HG03457 (cell line): ENCODE measurements at regions not wholly inside any gene's neighbourhood (a gene's known extent, or its start where the extent isn't known, plus 50 kb on each side); places are given as distances from the start of the nearest gene placed in this dataset.

Source experiments
- ATAC-seq: cut with Tn5 transposase; IDR thresholded peaks from one replicate; pipeline ENCODE4 v1.9.1; 2021; ENCODE audit warnings: moderate number of reproducible peaks; ENCODE audit not compliant: unreplicated experiment

DNA sequence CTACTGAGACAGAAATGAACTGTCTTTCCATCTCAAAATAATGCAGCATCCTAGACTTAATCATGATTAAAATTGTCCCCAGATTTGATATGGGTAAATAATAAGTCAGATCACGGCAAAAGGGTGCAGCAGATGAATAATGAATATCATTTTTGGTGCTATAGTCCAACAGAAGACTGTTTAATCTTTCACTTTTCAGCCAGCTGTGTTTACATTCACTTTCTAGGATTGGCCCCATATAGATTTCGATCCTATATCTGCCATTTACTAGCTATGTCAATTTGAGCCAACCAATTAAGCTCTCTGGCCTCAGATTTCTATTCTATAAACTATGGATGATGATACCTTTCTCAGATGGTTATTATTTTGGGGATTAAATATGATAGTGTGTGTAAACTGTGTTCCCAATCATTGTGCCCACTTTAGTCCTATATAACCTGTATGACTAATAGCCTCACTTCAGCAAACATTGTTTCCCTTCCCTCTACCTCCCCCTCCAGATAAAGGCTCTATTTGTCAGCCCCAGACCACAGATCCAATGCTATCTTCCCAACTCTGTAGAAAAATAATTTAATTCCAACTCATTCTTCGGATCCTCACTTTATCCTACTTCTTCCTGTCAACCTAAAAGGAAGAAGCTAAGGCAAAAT is 53.6 kb upstream of the NT5E start:
- ATAC-seq: no peak

DNA sequence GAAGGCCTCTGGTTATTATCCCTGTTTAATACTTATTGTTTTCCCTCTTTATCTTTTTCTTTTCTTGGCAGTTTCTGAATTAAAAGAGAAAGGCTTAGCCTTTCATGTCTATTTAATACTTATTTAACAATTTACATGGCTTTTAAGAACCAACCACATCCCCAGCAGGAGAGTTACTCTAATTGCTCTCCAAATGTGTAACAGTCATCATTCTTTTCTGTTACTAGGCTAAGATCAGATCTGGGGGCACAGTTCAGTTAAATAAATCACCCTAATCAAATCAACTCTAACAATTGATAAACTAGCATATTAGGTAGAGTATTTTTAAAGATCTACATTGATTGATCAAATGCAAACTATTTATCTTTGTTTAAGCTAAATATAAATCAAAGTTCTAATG is 54.1 kb upstream of the NT5E start:
- no peak for ATAC-seq

DNA sequence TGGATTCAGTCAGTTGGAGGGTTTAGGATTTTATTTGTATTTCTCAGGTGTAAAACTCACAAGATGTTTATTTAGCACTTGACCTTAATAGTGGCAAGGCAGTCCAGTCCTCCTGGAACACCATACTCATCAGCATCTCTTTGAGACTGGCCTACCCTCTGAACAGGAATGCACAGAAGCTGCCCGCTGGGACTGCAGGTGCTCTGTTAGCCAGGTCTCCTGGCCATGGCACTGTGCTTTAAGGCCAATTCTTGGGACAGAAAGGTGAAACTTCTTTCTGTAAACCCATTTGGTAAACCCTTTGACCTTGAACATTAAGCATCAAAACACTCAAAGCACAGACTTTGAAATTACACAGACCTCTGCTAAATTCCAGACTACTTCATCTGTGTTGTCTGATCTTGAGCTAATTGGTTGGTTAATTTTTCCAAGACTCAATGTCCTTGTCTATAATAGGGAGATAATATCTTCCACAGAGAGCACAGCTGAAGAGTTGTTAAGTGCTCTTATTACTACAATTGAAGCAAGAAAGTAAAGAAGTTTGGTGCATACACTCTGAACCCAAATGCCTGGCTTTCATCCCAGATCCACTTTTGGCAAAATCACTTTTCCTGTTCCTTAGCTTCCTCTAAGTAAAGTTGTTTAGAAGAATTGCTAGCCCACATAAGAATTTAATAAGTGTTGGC is 54.9 kb upstream of the NT5E start:
- ATAC-seq: no peak

DNA sequence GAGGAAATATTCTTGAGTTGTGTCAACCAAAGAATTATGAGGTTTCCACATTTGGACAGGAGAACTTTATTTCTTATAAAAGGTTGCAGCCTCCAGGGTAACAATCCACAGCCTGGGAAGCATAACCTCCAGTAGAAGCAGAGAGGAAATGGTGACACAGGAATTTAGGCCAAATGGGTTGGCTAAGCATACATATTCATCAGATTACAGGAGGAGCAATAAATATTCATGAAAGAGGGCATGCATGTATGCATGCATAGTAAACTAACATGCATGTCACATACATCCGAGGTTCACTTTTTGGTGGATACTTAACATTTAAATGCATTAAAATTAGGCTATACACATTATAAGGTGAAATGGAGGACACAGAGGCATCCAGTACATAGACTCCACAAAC is 55.7 kb upstream of the NT5E start:
- no peak for ATAC-seq

DNA sequence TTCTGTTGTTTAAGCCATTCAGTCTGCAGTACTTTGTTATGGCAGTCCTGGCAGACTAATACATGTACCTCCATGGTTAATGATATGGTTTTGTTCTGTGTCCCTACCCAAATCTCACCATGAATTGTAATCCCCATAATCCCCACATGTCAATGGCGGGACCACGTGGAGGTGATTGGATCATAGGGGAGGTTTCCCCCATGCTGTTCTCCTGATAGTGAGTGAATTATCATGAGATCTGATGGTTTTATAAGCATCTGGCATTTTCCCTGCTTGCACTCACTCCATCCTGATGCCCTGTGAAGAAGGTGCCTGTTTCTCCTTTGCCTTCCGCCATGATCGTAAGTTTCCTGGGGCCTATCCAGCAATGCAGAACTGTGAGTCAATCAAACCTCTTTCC is 57.5 kb upstream of the NT5E start:
- no peak for ATAC-seq

DNA sequence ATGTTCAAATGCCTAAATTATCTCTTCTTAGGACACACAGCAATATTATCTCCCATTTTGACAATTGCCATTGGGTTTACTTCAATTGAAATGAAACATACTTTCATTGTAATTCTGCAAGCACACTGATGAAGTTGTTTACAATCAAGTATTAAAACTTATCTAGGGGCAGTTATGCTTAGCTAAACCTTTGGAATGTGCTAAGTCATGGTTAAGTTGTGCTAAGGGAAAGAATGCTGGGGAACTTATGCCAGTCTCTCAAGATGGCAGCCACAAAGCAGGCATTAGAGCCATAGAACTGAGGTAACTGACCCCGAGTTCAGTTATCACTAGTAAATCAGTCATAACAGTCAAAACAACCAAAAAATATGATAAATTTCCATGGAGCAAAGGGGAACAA is 59.1 kb upstream of the NT5E start:
- no peak for ATAC-seq

DNA sequence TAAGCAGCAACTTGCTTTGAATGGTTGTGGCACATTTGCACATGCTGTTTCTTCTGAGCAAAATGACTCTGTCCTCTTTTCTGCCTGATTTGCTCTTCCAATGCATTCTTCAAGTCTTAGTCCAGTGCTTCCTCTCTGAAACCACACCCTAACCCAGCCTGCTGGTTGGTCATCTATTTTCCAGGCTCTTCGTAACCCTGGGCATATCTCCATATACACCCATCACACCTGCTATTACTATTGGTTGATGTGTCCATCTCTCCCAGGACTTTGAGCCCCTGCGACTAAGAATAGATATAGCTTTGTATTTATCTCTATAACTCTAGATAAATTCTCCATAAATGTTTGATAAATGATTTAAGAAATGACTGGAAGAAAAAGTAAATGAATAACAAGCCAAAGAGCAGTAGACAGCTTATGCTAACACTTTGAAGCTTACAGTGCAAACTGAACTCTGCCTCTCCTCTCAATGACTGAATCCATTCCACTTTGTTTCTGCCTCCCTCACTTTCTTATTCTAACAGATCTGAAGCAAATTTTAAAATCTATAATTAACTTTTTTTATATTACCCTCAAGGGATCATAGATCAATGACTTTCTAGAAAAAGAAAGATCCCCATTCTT is 59.7 kb upstream of the NT5E start:
- ATAC-seq: no peak

DNA sequence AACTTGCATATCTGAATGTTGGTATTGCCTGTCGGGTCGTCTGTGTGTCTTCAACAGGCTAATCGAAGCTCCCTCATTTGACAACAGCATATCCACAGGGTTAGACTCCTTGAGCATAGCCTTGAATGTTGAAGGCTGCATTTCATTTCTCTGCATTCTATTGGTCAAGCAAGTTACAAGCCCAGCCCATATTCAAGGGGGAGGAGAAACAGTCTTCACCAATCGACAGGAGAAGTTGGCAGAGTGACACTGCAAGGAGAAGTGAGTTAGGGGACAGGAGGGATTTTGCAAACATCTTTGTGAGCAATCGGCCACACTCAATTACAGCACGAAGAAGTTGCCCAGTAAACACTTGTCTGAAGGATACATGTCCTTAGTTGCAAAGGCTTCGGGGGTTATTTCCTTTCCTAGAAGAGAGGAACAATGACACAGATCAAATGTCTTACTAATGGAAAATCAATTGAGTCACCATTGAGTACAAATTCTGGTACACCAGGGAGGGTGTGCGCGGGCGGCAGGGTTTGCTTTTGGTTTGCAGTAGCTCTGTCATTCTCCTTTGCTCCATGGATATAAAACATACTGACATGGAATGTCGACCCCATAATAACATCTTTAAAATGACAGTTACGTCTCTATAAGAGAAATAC is 60.6 kb upstream of the NT5E start:
- ATAC-seq: no peak

DNA sequence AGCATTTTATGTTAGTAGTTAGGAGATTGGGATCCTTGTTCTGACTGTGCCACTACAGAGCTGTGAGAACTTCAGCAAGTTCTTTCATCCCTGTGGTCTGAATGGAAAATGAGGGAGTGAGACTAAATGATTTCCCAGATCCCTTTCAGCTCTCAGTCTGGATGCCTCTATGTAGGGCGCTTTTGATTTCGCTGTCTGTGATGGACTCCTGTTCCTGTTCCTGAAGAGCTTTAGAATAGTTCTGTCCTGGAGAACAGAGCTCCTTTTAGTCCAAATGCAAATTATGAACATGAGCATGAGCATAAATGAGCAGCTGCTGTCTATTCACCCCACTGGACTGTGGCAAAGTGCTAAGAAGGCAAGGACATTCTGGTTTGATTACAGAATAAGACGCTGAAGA is 61.4 kb upstream of the NT5E start:
- ATAC-seq: no peak

DNA sequence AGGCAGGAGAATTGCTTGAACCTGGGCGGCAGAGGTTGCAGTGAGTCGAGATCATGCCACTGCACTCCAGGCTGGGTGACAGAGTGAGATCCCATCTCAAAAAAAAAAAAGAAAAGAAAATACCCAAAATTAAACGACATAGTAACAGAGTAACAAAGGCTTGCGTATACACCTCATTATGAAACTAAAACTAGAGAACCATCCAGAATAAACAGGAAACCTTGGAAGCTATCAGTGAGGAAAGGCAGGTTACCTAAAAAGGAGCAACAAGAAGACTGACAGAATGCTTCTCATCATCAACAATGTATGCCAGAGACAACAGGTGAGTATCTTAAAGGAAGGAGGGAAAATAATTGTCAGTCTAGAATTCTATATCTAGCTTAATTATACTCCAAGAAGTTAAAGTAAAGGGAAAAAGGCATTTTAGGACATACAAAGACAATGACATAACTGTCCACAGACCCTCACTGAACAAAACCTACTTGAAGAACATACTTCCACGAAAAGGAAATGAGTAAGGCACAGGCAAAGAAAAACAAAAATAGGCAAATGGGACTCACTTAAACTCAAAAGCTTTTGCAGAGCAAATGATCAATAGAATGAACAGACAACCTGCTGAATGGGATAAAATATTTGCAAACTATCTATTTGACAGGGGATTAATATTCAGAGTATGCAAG is 64.1 kb upstream of the NT5E start:
- ATAC-seq: no peak

DNA sequence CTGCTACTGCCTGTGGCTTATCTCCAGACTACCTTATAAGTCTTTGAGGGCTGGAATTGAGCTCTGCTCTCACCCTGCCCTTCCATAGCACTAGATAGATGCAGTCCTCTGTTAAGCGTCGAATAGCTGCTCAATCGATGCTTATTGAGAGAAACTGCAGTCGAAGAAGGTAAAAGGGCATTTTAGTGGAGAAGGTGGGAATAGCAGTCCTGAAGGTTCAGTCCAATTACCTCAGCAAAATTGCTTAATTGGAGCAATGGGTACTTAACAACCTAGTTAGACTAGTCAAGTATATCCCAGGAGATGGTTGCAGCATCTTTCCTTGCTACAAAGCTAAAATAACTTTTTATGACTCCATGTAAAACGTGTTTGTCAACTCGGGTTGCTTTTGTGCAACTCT is 66.8 kb upstream of the NT5E start:
- ATAC-seq: no peak

DNA sequence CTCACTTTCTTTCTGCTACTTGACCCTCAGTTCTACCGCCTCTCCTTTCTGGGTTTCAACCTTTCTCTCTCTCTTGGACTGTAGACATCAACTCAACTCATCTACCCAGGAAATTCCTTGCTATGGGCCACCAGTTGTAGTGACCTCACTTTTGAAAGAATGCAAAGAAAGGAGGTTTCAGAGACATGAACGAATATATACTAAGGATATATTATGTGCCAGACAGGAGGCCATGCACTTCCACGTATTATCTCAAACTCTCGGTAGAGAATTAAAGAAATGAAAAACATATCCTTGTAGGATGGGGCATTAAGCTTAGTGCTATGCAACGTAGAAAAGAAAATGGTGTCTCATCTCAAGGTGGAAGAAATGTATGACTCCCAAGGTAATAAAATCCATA is 67.3 kb upstream of the NT5E start:
- ATAC-seq: no peak

DNA sequence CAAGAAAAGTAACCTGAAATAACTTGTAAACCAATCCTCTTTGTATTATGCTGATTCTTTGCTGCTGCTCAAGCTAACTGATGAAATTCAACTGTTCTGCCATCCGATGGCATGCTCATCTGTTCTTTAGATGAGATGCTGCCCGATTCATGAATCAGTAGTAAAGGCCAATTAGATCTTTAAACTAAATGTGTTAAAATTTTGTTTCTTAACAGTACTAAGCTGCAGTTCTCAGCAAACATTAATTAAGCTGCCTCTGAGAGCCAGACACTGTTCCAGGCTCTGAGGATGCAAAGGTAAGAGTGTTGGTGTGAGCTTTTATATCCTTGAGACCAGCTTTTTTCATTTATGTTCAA is 77.0 kb upstream of the NT5E start:
- no peak for ATAC-seq

DNA sequence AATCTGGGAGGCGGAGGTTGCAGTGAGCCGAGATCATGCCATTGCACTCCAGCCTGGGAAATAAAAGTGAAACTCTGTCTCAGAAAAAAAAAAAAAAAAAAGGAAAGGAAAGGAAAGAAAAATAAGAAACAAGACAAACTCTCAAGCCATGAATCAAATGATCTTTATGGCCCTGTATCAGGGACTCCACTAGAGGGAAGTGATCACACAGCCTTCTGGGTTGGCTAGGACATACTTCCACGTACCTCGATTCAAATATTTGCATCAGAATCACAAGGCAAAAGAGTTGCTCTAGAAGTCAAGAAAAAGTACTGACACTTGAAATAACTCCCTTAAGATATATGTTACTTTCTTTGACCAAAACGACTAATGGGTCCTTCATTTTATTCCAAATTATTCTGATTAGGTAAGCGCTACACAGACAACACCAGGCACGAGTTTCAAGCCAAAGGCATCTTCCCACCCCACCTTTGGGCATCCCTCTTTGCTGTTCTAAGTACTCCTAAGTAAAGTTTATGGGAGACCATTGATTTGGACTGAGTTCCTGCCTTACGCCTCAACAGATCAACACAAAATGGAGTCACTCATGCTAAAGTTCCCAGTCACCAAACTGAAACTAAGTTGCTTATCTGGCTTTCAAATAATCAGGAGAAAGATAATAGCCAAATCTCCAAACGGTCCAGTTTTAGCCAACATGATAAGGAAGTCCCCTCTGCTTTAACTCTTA is 77.5 kb upstream of the NT5E start:
- no peak for ATAC-seq

DNA sequence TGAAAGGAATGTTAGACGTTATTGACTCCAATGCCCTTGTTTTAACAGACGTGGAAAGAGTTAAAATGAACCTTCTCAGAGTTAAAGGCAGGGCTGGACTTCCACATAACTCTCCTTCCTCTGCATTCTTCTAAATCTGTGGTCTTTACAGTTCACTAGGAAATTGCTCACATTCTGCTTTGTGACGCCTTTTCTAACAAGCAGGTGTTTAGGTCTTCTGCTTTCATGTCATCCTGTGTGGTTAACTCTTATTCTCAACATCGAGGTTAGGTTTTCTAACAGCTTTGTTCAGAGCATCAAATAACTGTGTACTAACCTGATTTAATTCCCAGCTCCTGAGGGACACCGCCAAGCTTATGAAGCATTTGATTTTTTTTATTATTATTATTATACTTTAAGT is 81.3 kb upstream of the NT5E start:
- ATAC-seq: no peak

DNA sequence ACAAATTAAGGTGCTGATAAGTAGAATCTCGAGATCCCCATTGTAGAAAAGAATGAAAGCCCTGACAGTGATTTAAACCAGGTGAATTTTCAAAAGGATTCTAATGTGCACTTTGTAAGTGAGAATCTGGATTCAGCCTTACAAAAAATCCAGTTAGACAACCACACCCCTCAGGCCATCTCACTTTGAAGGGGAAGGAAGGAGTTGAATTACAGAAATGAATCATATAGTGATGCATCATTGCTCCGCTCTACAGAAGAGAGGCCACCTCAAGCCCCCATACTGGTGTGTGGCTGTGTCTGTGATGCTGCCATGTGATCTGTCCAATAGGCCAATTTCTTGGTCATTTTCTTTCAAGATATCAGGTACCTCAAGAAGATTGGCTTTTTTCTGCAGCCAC is 85.5 kb upstream of the NT5E start:
- ATAC-seq: no peak

DNA sequence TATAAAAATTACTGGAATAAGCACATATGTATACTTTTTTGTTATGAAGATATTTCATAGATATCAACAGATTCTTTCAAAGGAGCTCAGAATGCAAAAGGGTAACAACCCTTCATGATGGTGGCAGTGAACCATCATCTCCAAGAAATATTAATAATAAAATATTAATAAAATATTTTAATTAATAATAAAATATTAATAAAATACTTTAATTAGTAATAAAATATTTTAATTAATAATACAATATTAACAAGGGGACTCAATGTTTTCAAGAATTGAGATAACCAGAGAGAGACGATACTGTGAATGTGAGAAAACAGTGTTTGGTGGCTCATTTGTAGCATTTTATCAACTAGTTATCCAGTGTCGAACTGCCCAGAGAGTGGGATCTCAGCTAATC is 86.0 kb upstream of the NT5E start:
- ATAC-seq: no peak

DNA sequence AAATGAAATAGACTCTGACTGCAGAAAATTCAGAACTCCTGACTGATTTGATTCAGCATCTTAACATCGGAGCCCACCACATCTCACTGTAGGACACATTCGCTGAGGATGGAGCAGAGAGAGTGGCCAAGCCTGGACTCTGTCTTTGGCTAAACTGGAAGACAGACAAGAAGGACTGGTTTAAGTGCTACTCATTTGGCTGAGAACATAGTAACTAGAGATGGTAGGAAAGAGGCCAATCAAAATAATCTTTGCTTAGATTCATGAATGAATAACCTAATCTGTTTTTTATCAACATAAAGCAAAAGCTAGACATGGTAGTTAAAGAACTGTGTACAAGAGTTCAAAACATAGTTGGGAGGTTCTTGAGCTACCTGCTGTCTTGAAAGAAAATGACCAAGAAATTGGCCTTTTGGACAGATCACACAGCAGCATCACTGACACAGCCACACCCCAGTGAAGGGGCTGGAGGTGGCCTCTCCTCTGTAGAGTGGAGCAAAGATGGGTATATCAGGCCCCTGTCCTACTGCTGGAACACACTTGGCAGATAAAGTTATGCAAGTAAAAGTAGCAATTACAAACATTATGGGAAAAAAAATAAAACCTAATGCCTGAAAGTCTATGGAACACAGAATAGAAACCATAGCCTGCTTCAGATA is 87.1 kb upstream of the NT5E start:
- ATAC-seq: no peak

DNA sequence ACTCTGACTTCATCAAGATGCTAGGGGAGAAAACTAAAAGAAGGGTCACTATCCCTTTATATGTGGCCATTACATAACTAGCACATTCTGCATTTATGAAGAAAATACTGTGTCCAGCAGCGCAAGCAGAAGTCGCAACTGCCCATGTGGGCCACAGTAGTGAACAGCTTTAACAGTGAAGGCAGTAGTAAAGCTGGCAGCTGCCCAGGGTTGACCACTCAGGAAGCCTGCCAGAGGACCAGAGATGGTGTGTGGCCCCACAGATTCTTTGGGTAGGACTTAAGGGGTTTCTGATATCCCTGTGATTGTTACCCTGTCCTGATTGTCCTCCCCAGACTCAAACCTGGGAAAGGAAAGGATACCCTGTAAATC is 88.3 kb upstream of the NT5E start:
- no peak for ATAC-seq

DNA sequence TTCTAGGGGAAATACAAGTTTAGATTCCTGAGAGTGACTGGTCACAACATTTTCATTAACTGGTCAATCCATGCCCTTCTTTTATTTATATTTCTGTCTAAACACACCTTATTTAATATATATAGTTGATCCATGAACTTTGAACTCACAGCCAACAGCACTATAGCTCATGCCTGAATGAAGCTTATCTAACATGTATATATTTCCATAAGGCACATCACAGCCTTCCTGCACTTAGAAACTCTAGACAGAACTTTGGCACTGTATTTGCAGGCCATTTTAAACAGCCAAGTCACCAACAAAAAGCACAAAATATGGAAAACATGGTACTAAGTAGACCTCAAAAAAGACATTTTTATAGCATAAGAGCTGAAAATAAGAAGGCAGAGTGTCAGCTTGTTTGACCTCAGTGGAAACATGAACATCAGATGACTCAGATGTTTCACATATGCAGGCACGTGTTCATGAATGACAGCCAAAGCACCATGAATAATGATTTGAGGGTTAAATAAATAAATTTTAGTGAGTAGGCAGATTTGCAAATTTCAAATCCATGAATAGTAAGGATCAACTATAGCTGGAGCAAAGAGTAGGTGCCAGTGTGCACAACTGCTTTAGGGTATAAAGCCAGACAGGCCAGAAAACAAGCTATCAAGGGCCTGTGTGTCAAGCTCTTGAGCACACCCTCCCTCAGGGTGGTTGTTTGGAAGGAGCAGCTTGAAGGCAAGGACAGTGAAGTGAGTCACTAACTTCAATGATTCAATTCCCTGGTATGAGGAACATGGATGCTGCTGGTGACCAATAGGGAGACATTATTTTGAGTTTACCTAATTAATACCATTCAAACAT is 88.9 kb upstream of the NT5E start:
- no peak for ATAC-seq
